EH (cell line): ENCODE measurements at regions not wholly inside any gene's neighbourhood (a gene's known extent, or its start where the extent isn't known, plus 50 kb on each side); places are given as distances from the start of the nearest gene placed in this dataset.

Experiments used
- DNase-seq: peaks from one replicate; pipeline ENCODE4 v3.0.0-alpha.2; 2015; ENCODE audit warnings: low read depth

GRCh38 chr11:28819741-28820140, 711.6 kb downstream of the METTL15 start:
- no peak for DNase-seq

GRCh38 chr11:28815110-28815509, 706.9 kb downstream of the METTL15 start:
- no peak for DNase-seq

- no peak for DNase-seq
Observed at GRCh38 chr11:28808771-28809170, 700.6 kb downstream of the METTL15 start.

GRCh38 chr11:28799316-28799715, 691.1 kb downstream of the METTL15 start:
- DNase-seq: peak; percentile 16

GRCh38 chr11:28798286-28798685, 690.1 kb downstream of the METTL15 start:
- no peak for DNase-seq

GRCh38 chr11:28797536-28797935, 689.3 kb downstream of the METTL15 start:
- DNase-seq: no peak

- DNase-seq: no peak
Observed at GRCh38 chr11:28794405-28794804, 686.2 kb downstream of the METTL15 start.

- no peak for DNase-seq
Observed at GRCh38 chr11:28793282-28793738, 685.1 kb downstream of the METTL15 start.

- no peak for DNase-seq
Observed at GRCh38 chr11:28792856-28793255, 684.7 kb downstream of the METTL15 start.

- DNase-seq: peak; percentile 86
Observed at GRCh38 chr11:28787897-28788296, 679.7 kb downstream of the METTL15 start.

GRCh38 chr11:28777126-28777525, 668.9 kb downstream of the METTL15 start:
- no peak for DNase-seq

GRCh38 chr11:28773606-28774005, 665.4 kb downstream of the METTL15 start:
- no peak for DNase-seq

- DNase-seq: peak; percentile 14
Observed at GRCh38 chr11:28770806-28771205, 662.6 kb downstream of the METTL15 start.

GRCh38 chr11:28767574-28767973, 659.4 kb downstream of the METTL15 start:
- DNase-seq: peak; percentile 88

- DNase-seq: peak; percentile 68
Observed at GRCh38 chr11:28763876-28764275, 655.7 kb downstream of the METTL15 start.

GRCh38 chr11:28763151-28763550, 655.0 kb downstream of the METTL15 start:
- DNase-seq: no peak

- peak; percentile 55 for DNase-seq
Observed at GRCh38 chr11:28760676-28761390, 652.6 kb downstream of the METTL15 start.

GRCh38 chr11:28759311-28759710, 651.1 kb downstream of the METTL15 start:
- DNase-seq: peak; percentile 71

GRCh38 chr11:28757725-28758515, 649.7 kb downstream of the METTL15 start:
- DNase-seq: peak; percentile 93

- DNase-seq: peak; percentile 98
Observed at GRCh38 chr11:28756977-28757376, 648.8 kb downstream of the METTL15 start.

- DNase-seq: peak; percentile 88
Observed at GRCh38 chr11:28743061-28743550, 634.9 kb downstream of the METTL15 start.

GRCh38 chr11:28739489-28740280, 631.5 kb downstream of the METTL15 start:
- no peak for DNase-seq
